GM19372 (cell line): ENCODE measurements at regions not wholly inside any gene's neighbourhood (a gene's known extent, or its start where the extent isn't known, plus 50 kb on each side); places are given as distances from the start of the nearest gene placed in this dataset.
"Not testable (repeated sequence)": the region's sequence is repeated elsewhere in the genome, so short reads cannot be mapped to it uniquely, and the experiment has no call there.

ENCODE experiments used
- ATAC-seq: cut with Tn5 transposase; IDR thresholded peaks from one replicate; pipeline ENCODE4 v1.9.1; 2021; ENCODE audit warnings: mild to moderate bottlenecking, low read depth, moderate library complexity; ENCODE audit not compliant: unreplicated experiment

- no peak for ATAC-seq
Measured at GRCh38 chr1:29921741-29922140, 685.4 kb downstream of the PTPRU start.

- no peak for ATAC-seq
Measured at GRCh38 chr1:29920784-29921183, 684.5 kb downstream of the PTPRU start.

GRCh38 chr1:29920316-29920715, 684.0 kb downstream of the PTPRU start:
- ATAC-seq = no peak

- not testable (repeated sequence) for ATAC-seq
Measured at GRCh38 chr1:29919041-29919440, 682.7 kb downstream of the PTPRU start.

GRCh38 chr1:29916656-29917369, 680.5 kb downstream of the PTPRU start:
- no peak for ATAC-seq

GRCh38 chr1:29914936-29915335, 678.6 kb downstream of the PTPRU start:
- no peak for ATAC-seq

GRCh38 chr1:29912425-29912824, 676.1 kb downstream of the PTPRU start:
- ATAC-seq = no peak

- no peak for ATAC-seq
Measured at GRCh38 chr1:29909962-29910361, 673.6 kb downstream of the PTPRU start.

GRCh38 chr1:29907596-29907995, 671.3 kb downstream of the PTPRU start:
- ATAC-seq = no peak

- no peak for ATAC-seq
Measured at GRCh38 chr1:29906927-29907326, 670.6 kb downstream of the PTPRU start.

- ATAC-seq = no peak
Measured at GRCh38 chr1:29903548-29904166, 667.3 kb downstream of the PTPRU start.

- no peak for ATAC-seq
Measured at GRCh38 chr1:29901624-29902325, 665.5 kb downstream of the PTPRU start.

- no peak for ATAC-seq
Measured at GRCh38 chr1:29900712-29901111, 664.4 kb downstream of the PTPRU start.

- ATAC-seq = no peak
Measured at GRCh38 chr1:29900104-29900679, 663.9 kb downstream of the PTPRU start.

- ATAC-seq = no peak
Measured at GRCh38 chr1:29896791-29897714, 660.7 kb downstream of the PTPRU start.

GRCh38 chr1:29896300-29896699, 660.0 kb downstream of the PTPRU start:
- no peak for ATAC-seq

GRCh38 chr1:29895201-29895600, 658.9 kb downstream of the PTPRU start:
- ATAC-seq = no peak

GRCh38 chr1:29894311-29894710, 658.0 kb downstream of the PTPRU start:
- no peak for ATAC-seq

GRCh38 chr1:29893806-29894205, 657.5 kb downstream of the PTPRU start:
- no peak for ATAC-seq

GRCh38 chr1:29893046-29893723, 656.9 kb downstream of the PTPRU start:
- ATAC-seq = no peak
